ENCODE measurements at regions not wholly inside any gene's neighbourhood (a gene's known extent, or its start where the extent isn't known, plus 50 kb on each side); places are given as distances from the start of the nearest gene placed in this dataset.

DNA sequence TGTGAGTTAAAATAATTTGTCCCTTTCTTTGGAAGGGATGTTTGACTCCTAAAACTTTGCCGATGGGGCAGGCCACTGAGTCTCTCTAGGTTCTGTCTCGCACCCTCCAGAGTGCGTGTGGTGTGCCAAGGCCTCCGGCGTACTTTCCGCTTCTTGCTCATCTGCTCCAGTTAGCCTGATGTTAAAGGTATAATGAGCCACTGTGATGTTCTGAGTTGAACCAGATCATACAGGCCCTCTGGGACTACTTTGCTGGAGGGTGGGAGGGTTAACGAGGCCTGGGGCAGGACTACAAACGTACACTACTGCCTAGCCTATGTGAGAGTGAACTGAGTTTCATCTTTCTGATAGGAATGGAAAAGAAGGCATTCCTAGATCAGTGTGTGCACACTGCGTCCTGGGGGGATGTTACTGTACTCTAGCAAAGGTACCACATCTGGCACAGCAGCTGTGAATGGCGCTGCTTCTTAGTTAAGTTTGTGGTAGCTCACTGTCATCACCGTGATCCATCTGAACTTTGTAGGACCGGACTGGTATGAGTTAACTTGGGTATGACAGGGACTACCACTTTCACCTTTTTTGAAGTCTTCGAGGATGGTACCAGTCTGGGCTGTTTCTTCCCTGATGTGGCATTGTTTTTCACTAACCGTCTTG, 60.2 kb downstream of the RGS12 start:
- no peak for DNase-seq (ENCODE audit: low spot score)
- intact Hi-C loops (cut with DNase I): no loop called here
- TF ChIP-seq, protein P1, sequence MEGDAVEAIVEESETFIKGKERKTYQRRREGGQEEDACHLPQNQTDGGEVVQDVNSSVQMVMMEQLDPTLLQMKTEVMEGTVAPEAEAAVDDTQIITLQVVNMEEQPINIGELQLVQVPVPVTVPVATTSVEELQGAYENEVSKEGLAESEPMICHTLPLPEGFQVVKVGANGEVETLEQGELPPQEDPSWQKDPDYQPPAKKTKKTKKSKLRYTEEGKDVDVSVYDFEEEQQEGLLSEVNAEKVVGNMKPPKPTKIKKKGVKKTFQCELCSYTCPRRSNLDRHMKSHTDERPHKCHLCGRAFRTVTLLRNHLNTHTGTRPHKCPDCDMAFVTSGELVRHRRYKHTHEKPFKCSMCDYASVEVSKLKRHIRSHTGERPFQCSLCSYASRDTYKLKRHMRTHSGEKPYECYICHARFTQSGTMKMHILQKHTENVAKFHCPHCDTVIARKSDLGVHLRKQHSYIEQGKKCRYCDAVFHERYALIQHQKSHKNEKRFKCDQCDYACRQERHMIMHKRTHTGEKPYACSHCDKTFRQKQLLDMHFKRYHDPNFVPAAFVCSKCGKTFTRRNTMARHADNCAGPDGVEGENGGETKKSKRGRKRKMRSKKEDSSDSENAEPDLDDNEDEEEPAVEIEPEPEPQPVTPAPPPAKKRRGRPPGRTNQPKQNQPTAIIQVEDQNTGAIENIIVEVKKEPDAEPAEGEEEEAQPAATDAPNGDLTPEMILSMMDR (IDR thresholded peaks at IDR 0.05): no peak
- no peak for TF ChIP-seq POLR2A (IDR thresholded peaks at IDR 0.05)
- TF ChIP-seq POLR2AphosphoS5 (IDR thresholded peaks at IDR 0.05): no peak
- H3K4me3 ChIP-seq: no peak overlapping the region
- no peaks in the 10 kb centered on the region for H3K27me3 ChIP-seq (replicated peaks; ENCODE audit: insufficient read depth)
- no peaks in the 10 kb centered on the region for H3K4me1 ChIP-seq (replicated peaks)
- no peak overlapping the region for H3K27ac ChIP-seq
- no peaks in the 10 kb centered on the region for H3K9me3 ChIP-seq
- no peaks in the 10 kb centered on the region for H3K36me3 ChIP-seq
- WGBS: 94% methylated on average over 14 of the region's 14 CpGs

DNA sequence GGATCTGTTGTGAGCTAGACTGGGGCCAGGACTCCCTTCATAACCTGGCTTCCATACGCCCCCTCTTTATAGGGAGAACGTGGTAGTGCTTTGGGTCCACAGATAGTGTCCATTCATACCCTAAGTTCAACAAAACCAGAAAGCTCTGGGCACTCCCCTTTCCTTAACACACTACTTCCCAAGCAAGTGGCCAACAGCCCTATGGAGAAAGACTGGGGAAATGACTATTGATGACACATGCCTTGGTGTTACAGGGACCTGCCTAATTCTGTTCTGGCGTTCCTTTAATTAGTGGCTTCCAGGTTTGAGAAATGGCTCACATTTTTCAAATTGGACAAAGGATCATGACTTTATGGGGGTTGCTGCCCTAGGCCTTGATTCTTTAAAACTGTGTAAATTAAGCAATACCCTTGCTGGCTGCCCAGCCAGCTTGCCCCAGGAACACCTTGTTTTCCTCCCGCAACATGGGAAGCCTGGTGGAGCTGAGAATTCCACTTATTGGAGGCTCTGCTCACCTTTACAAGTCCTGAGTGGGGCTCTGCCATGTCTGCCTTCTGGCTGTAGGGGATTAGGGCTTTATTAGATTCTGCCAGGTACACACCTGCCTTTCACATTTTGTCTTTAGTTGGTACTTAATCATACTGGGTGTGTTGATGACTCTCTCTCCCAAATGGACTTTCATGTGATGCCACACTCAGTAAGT, 61.1 kb downstream of the RGS12 start:
- no peaks in the 10 kb centered on the region for H3K27me3 ChIP-seq (replicated peaks; ENCODE audit: insufficient read depth)
- intact Hi-C loops (cut with DNase I): no loop called here
- DNase-seq (ENCODE audit: low spot score): no peak
- TF ChIP-seq, protein P1 (IDR thresholded peaks at IDR 0.05): no peak
- no peak for TF ChIP-seq POLR2AphosphoS5 (IDR thresholded peaks at IDR 0.05)
- no peak for TF ChIP-seq POLR2A (IDR thresholded peaks at IDR 0.05)
- no peaks in the 10 kb centered on the region for H3K4me1 ChIP-seq (replicated peaks)
- no peaks in the 10 kb centered on the region for H3K36me3 ChIP-seq
- peak overlapping the region; percentile 35 to 36 for H3K27ac ChIP-seq
- 89% methylated on average over 4 of the region's 4 CpGs for WGBS
- H3K4me3 ChIP-seq: no peak overlapping the region
- H3K9me3 ChIP-seq: no peaks in the 10 kb centered on the region

DNA sequence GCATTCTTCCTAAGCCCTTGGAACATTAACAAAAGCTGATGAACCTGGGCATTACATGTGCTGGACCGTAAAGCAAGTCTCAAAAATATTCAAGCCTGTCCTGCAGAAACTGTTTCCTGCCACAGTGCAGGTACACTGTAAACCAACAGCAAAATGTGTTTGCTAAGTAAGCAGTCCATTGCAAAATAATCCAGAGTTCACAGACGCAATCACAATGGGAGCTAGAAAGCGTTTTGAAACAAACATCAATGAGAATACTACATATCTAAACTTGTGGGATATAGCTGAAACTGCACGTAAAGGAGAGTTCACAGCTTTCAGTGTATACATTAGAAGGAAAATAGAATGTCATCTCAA, 61.6 kb downstream of the RGS12 start:
- Histone ChIP-seq H3K4me3 (no peak overlapping the region), H3K36me3 (no peaks in the 10 kb centered on the region), H3K9me3 (no peaks in the 10 kb centered on the region), H3K4me1 (replicated peaks) (no peaks in the 10 kb centered on the region), H3K27ac (peak overlapping the region; percentile 35 to 36), H3K27me3 (replicated peaks; ENCODE audit: insufficient read depth) (no peaks in the 10 kb centered on the region)
- intact Hi-C loops (cut with DNase I): no loop called here
- TF ChIP-seq, protein P1 (IDR thresholded peaks at IDR 0.05): no peak
- peak; percentile 57 for TF ChIP-seq POLR2AphosphoS5 (IDR thresholded peaks at IDR 0.05)
- DNase-seq (ENCODE audit: low spot score): no peak
- WGBS: 61% methylated on average over 4 of the region's 4 CpGs

DNA sequence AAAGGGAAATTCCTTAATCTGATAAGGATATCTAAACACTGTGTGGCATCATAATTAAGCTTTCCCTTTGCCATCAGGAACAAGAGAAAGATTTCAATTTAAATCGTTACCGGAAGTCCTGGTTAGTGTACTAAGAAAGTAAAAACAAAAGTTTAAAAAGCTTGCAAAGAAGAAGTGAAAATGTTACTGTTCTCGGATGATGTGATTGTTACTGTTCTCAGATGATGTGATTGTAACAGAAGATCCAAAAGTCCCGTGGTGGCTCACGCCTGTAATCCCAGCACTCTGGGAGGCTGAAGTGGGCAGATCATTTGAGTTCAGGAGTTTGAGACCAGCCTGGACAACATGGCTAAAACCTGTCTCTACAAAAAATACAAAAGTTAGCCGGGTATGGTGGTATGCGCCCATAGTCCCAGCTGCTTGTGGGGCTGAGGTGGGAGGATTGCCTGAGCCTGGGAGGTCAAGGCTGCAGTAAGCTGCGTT, 62.5 kb downstream of the RGS12 start:
- intact Hi-C loops (cut with DNase I): no loop called here
- no peaks in the 10 kb centered on the region for H3K4me1 ChIP-seq (replicated peaks)
- no peaks in the 10 kb centered on the region for H3K36me3 ChIP-seq
- H3K27ac ChIP-seq: no peak overlapping the region
- no peak overlapping the region for H3K4me3 ChIP-seq
- no peak for DNase-seq (ENCODE audit: low spot score)
- TF ChIP-seq, protein P1 (IDR thresholded peaks at IDR 0.05): no peak
- TF ChIP-seq POLR2A (IDR thresholded peaks at IDR 0.05) (no peak), POLR2AphosphoS5 (IDR thresholded peaks at IDR 0.05) (no peak)
- WGBS: 82% methylated on average over 8 of the region's 8 CpGs
- no peaks in the 10 kb centered on the region for H3K27me3 ChIP-seq (replicated peaks; ENCODE audit: insufficient read depth)
- no peaks in the 10 kb centered on the region for H3K9me3 ChIP-seq

DNA sequence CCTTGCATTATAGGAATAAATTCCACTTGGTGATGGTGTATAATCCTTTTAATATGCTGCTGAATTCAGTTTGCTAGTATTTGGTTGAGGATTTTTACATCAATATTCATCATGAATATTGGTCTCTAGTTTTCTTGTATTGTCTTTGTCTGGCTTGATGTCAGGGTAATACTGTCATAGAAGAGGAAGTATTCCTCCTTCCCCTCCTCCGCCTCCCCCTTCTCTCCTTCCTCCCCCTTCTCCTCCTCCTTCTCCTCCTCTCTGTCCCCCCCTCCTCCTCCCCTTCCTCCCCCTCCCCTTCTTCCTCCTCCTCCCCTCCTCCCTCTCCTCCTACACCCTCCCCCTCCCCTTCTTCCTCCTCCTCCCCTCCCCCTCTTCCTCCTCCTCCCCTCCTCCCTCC, 65.8 kb downstream of the RGS12 start:
- Histone ChIP-seq H3K27me3 (replicated peaks; ENCODE audit: insufficient read depth) (no peaks in the 10 kb centered on the region), H3K36me3 (no peaks in the 10 kb centered on the region), H3K27ac (no peak overlapping the region), H3K4me3 (no peak overlapping the region), H3K9me3 (no peaks in the 10 kb centered on the region), H3K4me1 (replicated peaks) (no peaks in the 10 kb centered on the region)
- DNase-seq (ENCODE audit: low spot score): no peak
- intact Hi-C loops (cut with DNase I): no loop called here
- TF ChIP-seq POLR2AphosphoS5 (IDR thresholded peaks at IDR 0.05) (no peak), POLR2A (IDR thresholded peaks at IDR 0.05) (no peak)
- TF ChIP-seq, protein P1 (IDR thresholded peaks at IDR 0.05): no peak
- WGBS: 100% methylated on average over 1 of the region's 1 CpG
